H1 (cell line): ENCODE measurements at regions not wholly inside any gene's neighbourhood (a gene's known extent, or its start where the extent isn't known, plus 50 kb on each side); places are given as distances from the start of the nearest gene placed in this dataset.

Experiments used
- CTCF ChIA-PET: fragments of 300-600 bp; sonication (Branson Sonifier 250); formaldehyde crosslinking; loops from one replicate; lab custom pipeline; 2021; ENCODE audit not compliant: partially characterized antibody; lab: Charles Lee
- POLR2A ChIA-PET: fragments of 300-600 bp; sonication (Branson Sonifier 250); formaldehyde crosslinking; loops from one replicate; lab custom pipeline; 2021; ENCODE audit warnings: inconsistent platforms; ENCODE audit not compliant: partially characterized antibody; lab: Charles Lee
- DNase-seq, 2 experiments: peaks; one replicate each; pipeline versions ENCODE4 v3.0.0 to v3.0.0-alpha.2; 2010 to 2022; ENCODE audit warnings: low spot score in 2 of 2, low read depth in 1 of 2, mixed read lengths in 1 of 2
- FAIRE-seq: peaks from 2 replicates; lab custom pipeline; 2011; peaks lifted over from hg19 to GRCh38; lab: Jason Lieb, UNC
- H2AFZ ChIP-seq: 2 replicates; pipeline ENCODE4 v1.8.1; 2012; ENCODE audit warnings: low read length, inconsistent platforms
- H2AK5ac ChIP-seq: 2 replicates; pipeline ENCODE4 v1.6.1; 2013; ENCODE audit warnings: low read depth, low read length
- H2BK120ac ChIP-seq: replicated peaks from 2 replicates; pipeline ENCODE3; 2013; ENCODE audit warnings: low read depth, low read length, inconsistent platforms
- H2BK12ac ChIP-seq: 2 replicates; pipeline ENCODE4 v1.6.1; 2013; ENCODE audit warnings: low read depth, low read length
- H2BK15ac ChIP-seq: 2 replicates; pipeline ENCODE4 v1.6.1; 2013; ENCODE audit warnings: low read length
- H2BK20ac ChIP-seq: 2 replicates; pipeline ENCODE4 v1.6.1; 2013; ENCODE audit warnings: low read length
- H2BK5ac ChIP-seq: 2 replicates; pipeline ENCODE4 v1.6.1; 2013; ENCODE audit warnings: low read depth, low read length
- H3K14ac ChIP-seq: 2 replicates; pipeline ENCODE4 v1.6.1; 2013; ENCODE audit warnings: inconsistent platforms; ENCODE audit not compliant: insufficient read length
- H3K18ac ChIP-seq: 2 replicates; pipeline ENCODE4 v1.6.1; 2013; ENCODE audit warnings: low read length; ENCODE audit errors: extremely low read depth
- H3K23ac ChIP-seq: 2 replicates; pipeline ENCODE4 v1.6.1; 2013; ENCODE audit warnings: inconsistent platforms; ENCODE audit not compliant: insufficient read length
- H3K23me2 ChIP-seq: 2 replicates; pipeline ENCODE4 v1.6.1; 2013; ENCODE audit warnings: low read depth, low read length
- H3K27ac ChIP-seq: 2 replicates; pipeline ENCODE4 v1.6.1; 2011; ENCODE audit warnings: low read depth, low read length, inconsistent platforms
- H3K27me3 ChIP-seq, 4 experiments: replicated peaks in 1 of 4; 1 replicate in 1 of 4; 2 replicates in 3 of 4; pipeline versions ENCODE4 v1.6.1 to v1.8.1; 2011 to 2013; ENCODE audit warnings: low read length in 3 of 4, mild to moderate bottlenecking in 3 of 4, inconsistent platforms in 2 of 4, mixed read lengths in 2 of 4, moderate library complexity in 1 of 4; ENCODE audit not compliant: control insufficient read depth in 3 of 4, insufficient read depth in 3 of 4; ENCODE audit errors: extremely low read depth in 1 of 4
- H3K36me3 ChIP-seq, 4 experiments: 2 replicates each; pipeline versions ENCODE4 v1.6.1 to v1.8.1; 2011 to 2013; ENCODE audit warnings: mild to moderate bottlenecking in 4 of 4, low read length in 3 of 4, moderate library complexity in 2 of 4, control low read depth in 1 of 4, inconsistent platforms in 1 of 4; ENCODE audit not compliant: insufficient read depth in 4 of 4, control insufficient read depth in 2 of 4
- H3K4ac ChIP-seq: replicated peaks from 2 replicates; pipeline ENCODE3; 2013; ENCODE audit warnings: low read length, low read depth, mixed read lengths, inconsistent platforms; ENCODE audit not compliant: insufficient read length
- H3K4me1 ChIP-seq, 4 experiments: replicated peaks in 1 of 4; 1 replicate in 1 of 4; 2 replicates in 3 of 4; pipeline versions ENCODE4 v1.6.1 to v1.8.1; 2011 to 2013; ENCODE audit warnings: low read length in 3 of 4, inconsistent platforms in 2 of 4, mixed read lengths in 1 of 4; ENCODE audit not compliant: insufficient read depth in 4 of 4, control insufficient read depth in 3 of 4
- H3K4me2 ChIP-seq, 2 experiments: 2 replicates each; pipeline versions ENCODE4 v1.6.1 to v1.8.1; 2011 to 2013; ENCODE audit warnings: low read depth in 2 of 2, low read length in 2 of 2, control low read depth in 1 of 2, inconsistent platforms in 1 of 2, mild to moderate bottlenecking in 1 of 2; ENCODE audit not compliant: insufficient read depth in 1 of 2
- H3K4me3 ChIP-seq, 4 experiments: fragments of 200-600, 300-600 bp in 1 of 4; sonication (generic), shearing (Covaris generic), sonication (Bioruptor Twin) in 1 of 4; 2 replicates each; pipeline versions ENCODE4 v1.5.1 to v1.8.1; 2011 to 2016; ENCODE audit warnings: low read length in 4 of 4, low read depth in 3 of 4, control low read depth in 2 of 4, inconsistent platforms in 2 of 4, mild to moderate bottlenecking in 2 of 4, mixed read lengths in 1 of 4, moderate library complexity in 1 of 4; ENCODE audit not compliant: insufficient read depth in 2 of 4; ENCODE audit errors: extremely low read depth in 1 of 4
- H3K56ac ChIP-seq: replicated peaks from 2 replicates; pipeline ENCODE3; 2013; ENCODE audit warnings: low read depth, mild to moderate bottlenecking, mixed read lengths, low read length, inconsistent platforms; ENCODE audit not compliant: insufficient read length
- H3K79me1 ChIP-seq: 2 replicates; pipeline ENCODE4 v1.6.1; 2013; ENCODE audit warnings: low read depth, low read length, control low read depth
- H3K79me2 ChIP-seq, 2 experiments: 2 replicates each; pipeline versions ENCODE4 v1.6.1 to v1.8.1; 2012 to 2013; ENCODE audit warnings: low read length in 2 of 2, mild to moderate bottlenecking in 2 of 2, inconsistent platforms in 1 of 2; ENCODE audit not compliant: insufficient read depth in 2 of 2, control insufficient read depth in 1 of 2
- H3K9ac ChIP-seq, 4 experiments: replicated peaks in 1 of 4; 1 replicate in 1 of 4; 2 replicates in 3 of 4; pipeline versions ENCODE4 v1.6.1 to v1.8.1; 2011 to 2013; ENCODE audit warnings: low read depth in 3 of 4, low read length in 3 of 4, control low read depth in 2 of 4, mild to moderate bottlenecking in 2 of 4, moderate library complexity in 2 of 4, inconsistent platforms in 1 of 4; ENCODE audit errors: extremely low read depth in 1 of 4
- H3K9me3 ChIP-seq, 2 experiments: 2 replicates each; pipeline versions ENCODE4 v1.6.1 to v1.8.1; 2012 to 2013; ENCODE audit warnings: mild to moderate bottlenecking in 2 of 2, moderate library complexity in 2 of 2, control low read depth in 1 of 2, inconsistent platforms in 1 of 2, low read depth in 1 of 2, low read length in 1 of 2, mixed read lengths in 1 of 2; ENCODE audit not compliant: insufficient read depth in 2 of 2
- H4K20me1 ChIP-seq, 2 experiments: replicated peaks in 1 of 2; 2 replicates each; pipeline versions ENCODE3 to v1.8.1; 2011 to 2013; ENCODE audit warnings: inconsistent platforms in 2 of 2, low read length in 2 of 2, mild to moderate bottlenecking in 1 of 2; ENCODE audit not compliant: insufficient read depth in 2 of 2, control insufficient read depth in 1 of 2
- H4K5ac ChIP-seq: 2 replicates; pipeline ENCODE4 v1.6.1; 2013; ENCODE audit warnings: low read length, low read depth, mixed read lengths, inconsistent platforms; ENCODE audit not compliant: insufficient read length
- H4K8ac ChIP-seq: 2 replicates; pipeline ENCODE4 v1.8.0; 2013; ENCODE audit warnings: mild to moderate bottlenecking, moderate library complexity, low read length, inconsistent platforms; ENCODE audit not compliant: insufficient read depth; ENCODE audit errors: extremely low read depth
- H4K91ac ChIP-seq: replicated peaks from 2 replicates; pipeline ENCODE3; 2013; ENCODE audit warnings: low read length, mixed read lengths, inconsistent platforms; ENCODE audit not compliant: insufficient read length
- EP300 ChIP-seq, 2 experiments: IDR thresholded peaks; 1 replicate in 1 of 2; 2 replicates in 1 of 2; pipeline ENCODE4 v1.6.1; 2011 to 2012; ENCODE audit warnings: low read depth in 2 of 2, low read length in 2 of 2, mild to moderate bottlenecking in 2 of 2, borderline replicate concordance in 1 of 2, inconsistent platforms in 1 of 2, moderate library complexity in 1 of 2
- FOSL1 ChIP-seq: IDR thresholded peaks from 2 replicates; pipeline ENCODE4 v1.6.1; 2011; ENCODE audit warnings: mild to moderate bottlenecking, low read depth, low read length, moderate library complexity; ENCODE audit not compliant: insufficient read depth
- TAF7 ChIP-seq: optimal IDR thresholded peaks from 2 replicates; pipeline ENCODE3; 2011; ENCODE audit warnings: low read depth, mild to moderate bottlenecking, inconsistent platforms, low read length, moderate library complexity, borderline replicate concordance
- WGBS, 2 experiments: shearing (Covaris generic) in 1 of 2; methylation state at CpG; one replicate each; pipeline versions ENCODE4 v1.1.6 to v1.1.7; 2013 to 2015; ENCODE audit warnings: low lambda C conversion rate in 2 of 2, mixed read lengths in 2 of 2, inconsistent platforms in 1 of 2, low coverage in 1 of 2, missing lambda C conversion rate in 1 of 2; ENCODE audit not compliant: insufficient replicate concordance in 2 of 2, insufficient coverage in 1 of 2, insufficient read length in 1 of 2; ENCODE audit errors: extremely low coverage in 1 of 2, missing lambda C conversion rate in 1 of 2; 5-methylcytosine and 5-hydroxymethylcytosine counted together

- Histone ChIP-seq H3K4me3 (no peak overlapping the region), H3K4me1 (no peaks in the 10 kb centered on the region), H2BK12ac (no peak overlapping the region), H3K56ac (no peak overlapping the region), H2BK15ac (no peak overlapping the region), H4K5ac (no peak overlapping the region), H3K27ac (no peak overlapping the region), H3K23me2 (no peaks in the 10 kb centered on the region), H3K79me1 (no peaks in the 10 kb centered on the region), H3K4me2 (no peak overlapping the region), H2AFZ (no peak overlapping the region), H3K27me3 (no peaks in the 10 kb centered on the region), H4K91ac (no peak overlapping the region), H2BK5ac (no peak overlapping the region), H4K20me1 (no peaks in the 10 kb centered on the region), H3K79me2 (no peaks in the 10 kb centered on the region), H3K14ac (no peak overlapping the region), H3K18ac (no peak overlapping the region), H4K8ac (no peak overlapping the region), H3K4ac (no peak overlapping the region), H3K9ac (no peak overlapping the region), H2AK5ac (no peak overlapping the region), H3K36me3 (no peaks in the 10 kb centered on the region), H3K9me3 (no peaks in the 10 kb centered on the region), H2BK120ac (no peak overlapping the region), H2BK20ac (no peak overlapping the region), H3K23ac (no peak overlapping the region)
- FAIRE-seq (no peak), DNase-seq (no peak)
- POLR2A ChIA-PET = no interaction called here
- 75% methylated on average over 1 of the region's 1 CpG; no CpG with 5 or more reads in 1 of the 2 experiments for WGBS, 2 experiments
- CTCF ChIA-PET = no interaction called here
- TF ChIP-seq TAF7 (no peak), FOSL1 (no peak), EP300 (IDR thresholded peaks at IDR 0.05; ENCODE audit: borderline replicate concordance in 1 of 2, low read depth in 2 of 2, low read length in 2 of 2) (no peak)
Observed at GRCh38 chr20:19834783-19835182, 76.7 kb downstream of the RIN2 start.
